Panc1 (cell line): ENCODE measurements at regions not wholly inside any gene's neighbourhood (a gene's known extent, or its start where the extent isn't known, plus 50 kb on each side); places are given as distances from the start of the nearest gene placed in this dataset.

Experiments used
- POLR2AphosphoS5 ChIP-seq: IDR thresholded peaks from 2 replicates; pipeline ENCODE4 v1.6.1; 2012; ENCODE audit warnings: mild to moderate bottlenecking, low read depth, low read length, moderate library complexity
- SIN3A ChIP-seq: IDR thresholded peaks from 2 replicates; pipeline ENCODE4 v1.6.1; 2012; ENCODE audit warnings: low read depth, mild to moderate bottlenecking, low read length, moderate library complexity, borderline replicate concordance; ENCODE audit not compliant: insufficient read depth
- TCF7L2 ChIP-seq: IDR thresholded peaks from 2 replicates; pipeline ENCODE4 v1.6.1; 2011; ENCODE audit warnings: mild to moderate bottlenecking, low read depth, low read length, inconsistent platforms
- TF ChIP-seq, protein P1 (sequence below), 2 experiments: IDR thresholded peaks; 2 replicates each; pipeline ENCODE4 v1.6.1; 2011 to 2012; ENCODE audit warnings: low read depth in 2 of 2, control low read depth in 1 of 2, low read length in 1 of 2, mild to moderate bottlenecking in 1 of 2, moderate library complexity in 1 of 2; ENCODE audit not compliant: insufficient read depth in 1 of 2
- TF ChIP-seq, protein P2 (sequence below): fragments of 450-650 bp; IDR thresholded peaks from 2 replicates; pipeline ENCODE4 v1.5.1; 2017; ENCODE audit warnings: mild to moderate bottlenecking

DNA sequence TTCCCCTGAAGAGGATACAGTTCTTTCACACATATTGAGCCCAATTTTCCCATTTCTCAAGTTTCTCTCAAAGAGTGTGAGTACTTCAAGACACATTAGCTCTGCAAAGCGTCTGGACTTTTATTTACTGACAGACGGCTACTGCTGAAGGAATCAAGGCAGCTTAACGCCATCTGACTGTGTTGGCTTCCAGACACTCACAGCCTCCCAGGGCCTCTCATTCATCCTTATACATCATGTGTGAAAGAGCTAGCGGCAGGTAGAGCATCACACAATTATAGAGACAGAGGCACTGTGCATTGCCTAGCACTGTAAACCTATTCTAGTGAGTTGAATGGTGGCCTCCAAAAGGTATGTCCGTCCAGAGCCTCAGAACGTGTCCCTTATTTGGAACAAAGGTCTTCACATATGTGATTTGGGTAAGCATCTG is 284.1 kb upstream of the STT3B start:
- TF ChIP-seq, protein P1, sequence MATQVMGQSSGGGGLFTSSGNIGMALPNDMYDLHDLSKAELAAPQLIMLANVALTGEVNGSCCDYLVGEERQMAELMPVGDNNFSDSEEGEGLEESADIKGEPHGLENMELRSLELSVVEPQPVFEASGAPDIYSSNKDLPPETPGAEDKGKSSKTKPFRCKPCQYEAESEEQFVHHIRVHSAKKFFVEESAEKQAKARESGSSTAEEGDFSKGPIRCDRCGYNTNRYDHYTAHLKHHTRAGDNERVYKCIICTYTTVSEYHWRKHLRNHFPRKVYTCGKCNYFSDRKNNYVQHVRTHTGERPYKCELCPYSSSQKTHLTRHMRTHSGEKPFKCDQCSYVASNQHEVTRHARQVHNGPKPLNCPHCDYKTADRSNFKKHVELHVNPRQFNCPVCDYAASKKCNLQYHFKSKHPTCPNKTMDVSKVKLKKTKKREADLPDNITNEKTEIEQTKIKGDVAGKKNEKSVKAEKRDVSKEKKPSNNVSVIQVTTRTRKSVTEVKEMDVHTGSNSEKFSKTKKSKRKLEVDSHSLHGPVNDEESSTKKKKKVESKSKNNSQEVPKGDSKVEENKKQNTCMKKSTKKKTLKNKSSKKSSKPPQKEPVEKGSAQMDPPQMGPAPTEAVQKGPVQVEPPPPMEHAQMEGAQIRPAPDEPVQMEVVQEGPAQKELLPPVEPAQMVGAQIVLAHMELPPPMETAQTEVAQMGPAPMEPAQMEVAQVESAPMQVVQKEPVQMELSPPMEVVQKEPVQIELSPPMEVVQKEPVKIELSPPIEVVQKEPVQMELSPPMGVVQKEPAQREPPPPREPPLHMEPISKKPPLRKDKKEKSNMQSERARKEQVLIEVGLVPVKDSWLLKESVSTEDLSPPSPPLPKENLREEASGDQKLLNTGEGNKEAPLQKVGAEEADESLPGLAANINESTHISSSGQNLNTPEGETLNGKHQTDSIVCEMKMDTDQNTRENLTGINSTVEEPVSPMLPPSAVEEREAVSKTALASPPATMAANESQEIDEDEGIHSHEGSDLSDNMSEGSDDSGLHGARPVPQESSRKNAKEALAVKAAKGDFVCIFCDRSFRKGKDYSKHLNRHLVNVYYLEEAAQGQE (IDR thresholded peaks at IDR 0.05; ENCODE audit: insufficient read depth in 1 of 2, low read depth in 2 of 2, low read length in 1 of 2), result no peak
- TF ChIP-seq, protein P2, sequence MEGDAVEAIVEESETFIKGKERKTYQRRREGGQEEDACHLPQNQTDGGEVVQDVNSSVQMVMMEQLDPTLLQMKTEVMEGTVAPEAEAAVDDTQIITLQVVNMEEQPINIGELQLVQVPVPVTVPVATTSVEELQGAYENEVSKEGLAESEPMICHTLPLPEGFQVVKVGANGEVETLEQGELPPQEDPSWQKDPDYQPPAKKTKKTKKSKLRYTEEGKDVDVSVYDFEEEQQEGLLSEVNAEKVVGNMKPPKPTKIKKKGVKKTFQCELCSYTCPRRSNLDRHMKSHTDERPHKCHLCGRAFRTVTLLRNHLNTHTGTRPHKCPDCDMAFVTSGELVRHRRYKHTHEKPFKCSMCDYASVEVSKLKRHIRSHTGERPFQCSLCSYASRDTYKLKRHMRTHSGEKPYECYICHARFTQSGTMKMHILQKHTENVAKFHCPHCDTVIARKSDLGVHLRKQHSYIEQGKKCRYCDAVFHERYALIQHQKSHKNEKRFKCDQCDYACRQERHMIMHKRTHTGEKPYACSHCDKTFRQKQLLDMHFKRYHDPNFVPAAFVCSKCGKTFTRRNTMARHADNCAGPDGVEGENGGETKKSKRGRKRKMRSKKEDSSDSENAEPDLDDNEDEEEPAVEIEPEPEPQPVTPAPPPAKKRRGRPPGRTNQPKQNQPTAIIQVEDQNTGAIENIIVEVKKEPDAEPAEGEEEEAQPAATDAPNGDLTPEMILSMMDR, result no peak
- TF ChIP-seq SIN3A (no peak), TCF7L2 (no peak), POLR2AphosphoS5 (no peak)
